MM.1S (cell line): ENCODE measurements at regions not wholly inside any gene's neighbourhood (a gene's known extent, or its start where the extent isn't known, plus 50 kb on each side); places are given as distances from the start of the nearest gene placed in this dataset.

Experiments
- CTCF ChIP-seq: fragments of 300-600 bp; sonication (generic); IDR thresholded peaks from 2 replicates; pipeline ENCODE4 v1.5.1; 2016; ENCODE audit warnings: antibody characterized with exemption, low read length, mixed read lengths
- EZH2 ChIP-seq: fragments of 300-600 bp; sonication (generic); optimal IDR thresholded peaks from 2 replicates; pipeline ENCODE3; 2017; ENCODE audit warnings: low read depth, mild to moderate bottlenecking, antibody characterized with exemption, low read length, mixed read lengths

- no peak for TF ChIP-seq CTCF
- no peak for TF ChIP-seq EZH2
Measured at GRCh38 chr5:87705876-87706275, 293.1 kb upstream of the CCNH start.
